ENCODE measurements at regions not wholly inside any gene's neighbourhood (a gene's known extent, or its start where the extent isn't known, plus 50 kb on each side); places are given as distances from the start of the nearest gene placed in this dataset.

- Mint-ChIP-seq H3K27ac (no peak overlapping the region), H3K27me3 (ENCODE audit: low read depth) (no peaks in the 10 kb centered on the region), H3K36me3 (no peaks in the 10 kb centered on the region), H3K4me3 (no peak overlapping the region), H3K4me1 (no peaks in the 10 kb centered on the region), H3K9me3 (peaks cover 18% of the 10 kb centered on the region)
- no peak for TF ChIP-seq CTCF (IDR thresholded peaks at IDR 0.05; ENCODE audit: unreplicated experiment)
- DNase-seq (ENCODE audit: low spot score in 2 of 2, unreplicated experiment in 2 of 2): no peak
Measured at GRCh38 chr16:35750157-35750689, 2290.8 kb downstream of the TP53TG3F start.

GRCh38 chr16:35750701-35751104 lies 2291.3 kb downstream of the TP53TG3F start:
- Mint-ChIP-seq H3K27me3 (ENCODE audit: low read depth) (no peaks in the 10 kb centered on the region), H3K36me3 (no peaks in the 10 kb centered on the region), H3K27ac (no peak overlapping the region), H3K9me3 (peaks cover 18% of the 10 kb centered on the region), H3K4me1 (no peaks in the 10 kb centered on the region), H3K4me3 (no peak overlapping the region)
- TF ChIP-seq CTCF (IDR thresholded peaks at IDR 0.05; ENCODE audit: unreplicated experiment): no peak
- DNase-seq (ENCODE audit: low spot score in 2 of 2, unreplicated experiment in 2 of 2): no peak

GRCh38 chr16:35751191-35751941 lies 2292.0 kb downstream of the TP53TG3F start:
- Mint-ChIP-seq H3K4me3 (no peak overlapping the region), H3K27me3 (ENCODE audit: low read depth) (no peaks in the 10 kb centered on the region)

GRCh38 chr16:35752012-35752772 lies 2292.8 kb downstream of the TP53TG3F start:
- H3K9me3 Mint-ChIP-seq: peaks cover 20% of the 10 kb centered on the region
- no peak for DNase-seq (ENCODE audit: low spot score in 2 of 2, unreplicated experiment in 2 of 2)
- no peak overlapping the region for H3K27ac Mint-ChIP-seq
- no peak for TF ChIP-seq CTCF (IDR thresholded peaks at IDR 0.05; ENCODE audit: unreplicated experiment)
- H3K4me3 Mint-ChIP-seq: no peak overlapping the region
- H3K27me3 Mint-ChIP-seq (ENCODE audit: low read depth): no peaks in the 10 kb centered on the region
- no peaks in the 10 kb centered on the region for H3K36me3 Mint-ChIP-seq
- no peaks in the 10 kb centered on the region for H3K4me1 Mint-ChIP-seq

More at GRCh38 chr16:35751191-35751941, 2292.0 kb downstream of the TP53TG3F start:
- Mint-ChIP-seq H3K36me3 (no peaks in the 10 kb centered on the region), H3K27ac (no peak overlapping the region), H3K9me3 (peaks cover 18% of the 10 kb centered on the region), H3K4me1 (no peaks in the 10 kb centered on the region)
- no peak for DNase-seq (ENCODE audit: low spot score in 2 of 2, unreplicated experiment in 2 of 2)
- TF ChIP-seq CTCF (IDR thresholded peaks at IDR 0.05; ENCODE audit: unreplicated experiment): no peak

- peaks cover 16% of the 10 kb centered on the region for H3K9me3 Mint-ChIP-seq
- H3K4me1 Mint-ChIP-seq: no peaks in the 10 kb centered on the region
- H3K36me3 Mint-ChIP-seq: no peaks in the 10 kb centered on the region
- H3K4me3 Mint-ChIP-seq: no peak overlapping the region
- TF ChIP-seq CTCF (IDR thresholded peaks at IDR 0.05; ENCODE audit: unreplicated experiment): no peak
- no peak for DNase-seq (ENCODE audit: low spot score in 2 of 2, unreplicated experiment in 2 of 2)
- H3K27me3 Mint-ChIP-seq (ENCODE audit: low read depth): no peaks in the 10 kb centered on the region
- H3K27ac Mint-ChIP-seq: no peak overlapping the region
Measured at GRCh38 chr16:35752773-35753558, 2293.6 kb downstream of the TP53TG3F start.
